ENCODE measurements at regions not wholly inside any gene's neighbourhood (a gene's known extent, or its start where the extent isn't known, plus 50 kb on each side); places are given as distances from the start of the nearest gene placed in this dataset.

DNA sequence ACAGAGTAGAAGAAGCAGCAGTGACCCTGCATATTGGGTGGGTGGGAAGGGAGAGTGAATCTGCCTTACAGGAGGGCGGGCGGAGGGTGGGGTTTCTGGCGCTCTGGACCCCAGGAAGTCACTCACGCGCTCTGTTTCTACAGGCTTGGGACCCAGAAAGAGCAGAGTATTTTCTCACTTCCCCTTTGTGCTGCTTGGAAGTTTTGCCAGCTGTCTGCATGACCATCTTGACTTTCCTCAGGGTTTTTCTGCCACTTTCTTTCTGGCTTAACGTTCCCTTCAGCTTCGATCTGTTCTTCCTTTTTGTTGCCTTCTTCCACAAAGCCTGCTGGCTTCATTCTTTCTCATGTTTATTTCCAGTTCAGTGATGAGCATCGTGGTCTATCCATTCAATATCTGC, 383.1 kb downstream of the GALR1 start:
- TF ChIP-seq, protein P1, sequence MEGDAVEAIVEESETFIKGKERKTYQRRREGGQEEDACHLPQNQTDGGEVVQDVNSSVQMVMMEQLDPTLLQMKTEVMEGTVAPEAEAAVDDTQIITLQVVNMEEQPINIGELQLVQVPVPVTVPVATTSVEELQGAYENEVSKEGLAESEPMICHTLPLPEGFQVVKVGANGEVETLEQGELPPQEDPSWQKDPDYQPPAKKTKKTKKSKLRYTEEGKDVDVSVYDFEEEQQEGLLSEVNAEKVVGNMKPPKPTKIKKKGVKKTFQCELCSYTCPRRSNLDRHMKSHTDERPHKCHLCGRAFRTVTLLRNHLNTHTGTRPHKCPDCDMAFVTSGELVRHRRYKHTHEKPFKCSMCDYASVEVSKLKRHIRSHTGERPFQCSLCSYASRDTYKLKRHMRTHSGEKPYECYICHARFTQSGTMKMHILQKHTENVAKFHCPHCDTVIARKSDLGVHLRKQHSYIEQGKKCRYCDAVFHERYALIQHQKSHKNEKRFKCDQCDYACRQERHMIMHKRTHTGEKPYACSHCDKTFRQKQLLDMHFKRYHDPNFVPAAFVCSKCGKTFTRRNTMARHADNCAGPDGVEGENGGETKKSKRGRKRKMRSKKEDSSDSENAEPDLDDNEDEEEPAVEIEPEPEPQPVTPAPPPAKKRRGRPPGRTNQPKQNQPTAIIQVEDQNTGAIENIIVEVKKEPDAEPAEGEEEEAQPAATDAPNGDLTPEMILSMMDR (IDR thresholded peaks at IDR 0.05; ENCODE audit: low read depth, low read length, poor library complexity, severe bottlenecking): no peak
- TF ChIP-seq EZH2phosphoT487 (IDR thresholded peaks at IDR 0.05; ENCODE audit: borderline replicate concordance, low read length): no peak
